ENCODE measurements at regions not wholly inside any gene's neighbourhood (a gene's known extent, or its start where the extent isn't known, plus 50 kb on each side); places are given as distances from the start of the nearest gene placed in this dataset.

DNA sequence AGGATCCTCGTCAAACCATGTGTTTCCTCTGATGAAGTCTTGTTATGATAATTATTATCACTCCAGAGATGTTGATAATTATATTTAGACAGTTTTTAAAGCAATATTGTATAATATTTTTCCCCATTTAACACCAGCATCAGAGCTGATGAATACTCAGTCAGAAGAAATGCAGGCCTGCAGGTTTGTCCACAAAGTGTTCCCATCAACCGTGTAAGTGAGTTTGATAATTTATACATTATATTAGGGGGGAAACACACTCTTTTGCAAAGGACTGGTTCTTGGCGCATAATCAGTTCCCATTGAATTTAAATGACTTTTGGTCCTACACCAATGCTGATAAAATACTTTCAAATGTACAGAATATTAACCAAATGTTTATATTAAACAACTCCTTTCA, 454.8 kb downstream of the TOX3 start:
- DNase-seq (ENCODE audit: low spot score) (no peak), ATAC-seq (ENCODE audit: insufficient number of reproducible peaks, low FRiP score, low read depth) (no peak)
- H3K27me3 ChIP-seq (replicated peaks; ENCODE audit: insufficient read depth): no peaks in the 10 kb centered on the region
- H3K4me3 ChIP-seq: no peak overlapping the region
- no peak for TF ChIP-seq CTCF (IDR thresholded peaks at IDR 0.05)
- H3K27ac ChIP-seq: no peak overlapping the region
- no peaks in the 10 kb centered on the region for H3K9me3 ChIP-seq
- H3K36me3 ChIP-seq: no peaks in the 10 kb centered on the region
- H3K4me1 ChIP-seq (ENCODE audit: control insufficient read depth in 1 of 2, low read depth in 2 of 2): no peaks in the 10 kb centered on the region

GRCh38 chr16:52090080-52090479, 456.9 kb downstream of the TOX3 start:
- DNase-seq (ENCODE audit: low spot score) (no peak), ATAC-seq (ENCODE audit: insufficient number of reproducible peaks, low FRiP score, low read depth) (no peak)
- Histone ChIP-seq H3K27me3 (replicated peaks; ENCODE audit: insufficient read depth) (no peaks in the 10 kb centered on the region), H3K27ac (no peak overlapping the region), H3K9me3 (no peaks in the 10 kb centered on the region), H3K4me3 (no peak overlapping the region), H3K36me3 (no peaks in the 10 kb centered on the region), H3K4me1 (ENCODE audit: control insufficient read depth in 1 of 2, low read depth in 2 of 2) (no peaks in the 10 kb centered on the region)
- TF ChIP-seq CTCF (IDR thresholded peaks at IDR 0.05): no peak

GRCh38 chr16:52089476-52089875, 457.5 kb downstream of the TOX3 start:
- H3K4me1 ChIP-seq (ENCODE audit: control insufficient read depth in 1 of 2, low read depth in 2 of 2): no peaks in the 10 kb centered on the region
- no peaks in the 10 kb centered on the region for H3K9me3 ChIP-seq
- no peak overlapping the region for H3K4me3 ChIP-seq

GRCh38 chr16:52086901-52087300, 460.0 kb downstream of the TOX3 start:
- DNase-seq (ENCODE audit: low spot score): no peak
- TF ChIP-seq CTCF (IDR thresholded peaks at IDR 0.05): no peak

More at GRCh38 chr16:52089476-52089875, 457.5 kb downstream of the TOX3 start:
- ATAC-seq (ENCODE audit: insufficient number of reproducible peaks, low FRiP score, low read depth): no peak
- DNase-seq (ENCODE audit: low spot score): no peak
- no peak for TF ChIP-seq CTCF (IDR thresholded peaks at IDR 0.05)
- Histone ChIP-seq H3K27ac (no peak overlapping the region), H3K36me3 (no peaks in the 10 kb centered on the region), H3K27me3 (replicated peaks; ENCODE audit: insufficient read depth) (no peaks in the 10 kb centered on the region)

GRCh38 chr16:52078716-52079655, 468.0 kb downstream of the TOX3 start:
- no peaks in the 10 kb centered on the region for H3K36me3 ChIP-seq
- no peak overlapping the region for H3K27ac ChIP-seq
- TF ChIP-seq CTCF (IDR thresholded peaks at IDR 0.05): no peak
- H3K4me1 ChIP-seq (ENCODE audit: control insufficient read depth in 1 of 2, low read depth in 2 of 2): no peaks in the 10 kb centered on the region
- ATAC-seq (ENCODE audit: insufficient number of reproducible peaks, low FRiP score, low read depth) (no peak), DNase-seq (ENCODE audit: low spot score) (no peak)
- H3K27me3 ChIP-seq (replicated peaks; ENCODE audit: insufficient read depth): no peaks in the 10 kb centered on the region
- H3K4me3 ChIP-seq: no peak overlapping the region
- H3K9me3 ChIP-seq: no peaks in the 10 kb centered on the region

More at GRCh38 chr16:52086901-52087300, 460.0 kb downstream of the TOX3 start:
- no peak for ATAC-seq (ENCODE audit: insufficient number of reproducible peaks, low FRiP score, low read depth)
- no peaks in the 10 kb centered on the region for H3K36me3 ChIP-seq
- H3K27me3 ChIP-seq (replicated peaks; ENCODE audit: insufficient read depth): no peaks in the 10 kb centered on the region
- no peak overlapping the region for H3K4me3 ChIP-seq
- H3K9me3 ChIP-seq: no peaks in the 10 kb centered on the region
- no peak overlapping the region for H3K27ac ChIP-seq
- no peaks in the 10 kb centered on the region for H3K4me1 ChIP-seq (ENCODE audit: control insufficient read depth in 1 of 2, low read depth in 2 of 2)

Data from thoracic aorta (tissue), 2 donors.